ENCODE measurements at regions not wholly inside any gene's neighbourhood (a gene's known extent, or its start where the extent isn't known, plus 50 kb on each side); places are given as distances from the start of the nearest gene placed in this dataset.

DNA sequence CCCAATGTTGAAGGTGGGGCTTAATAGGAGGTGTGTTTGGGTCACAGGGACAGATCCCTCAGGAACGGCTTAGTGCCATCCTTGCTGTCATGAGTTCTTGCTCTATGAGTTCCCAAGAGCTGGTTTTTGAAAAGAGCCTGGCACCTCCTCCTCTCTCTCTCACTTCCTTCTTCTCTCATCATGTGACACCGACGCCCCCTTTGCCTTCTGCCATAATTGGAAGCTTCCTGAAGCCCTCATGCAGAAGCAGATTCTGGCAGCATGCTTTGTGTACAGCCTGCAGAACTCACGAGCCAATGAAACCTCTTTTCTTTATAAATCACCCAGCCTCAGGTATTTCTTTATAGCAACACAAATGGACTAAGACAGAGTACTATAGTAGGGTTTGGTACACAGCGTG lies 100.4 kb upstream of the SH3BP4 start:
- no peak for DNase-seq (ENCODE audit: low spot score)
- TF ChIP-seq, protein P1, sequence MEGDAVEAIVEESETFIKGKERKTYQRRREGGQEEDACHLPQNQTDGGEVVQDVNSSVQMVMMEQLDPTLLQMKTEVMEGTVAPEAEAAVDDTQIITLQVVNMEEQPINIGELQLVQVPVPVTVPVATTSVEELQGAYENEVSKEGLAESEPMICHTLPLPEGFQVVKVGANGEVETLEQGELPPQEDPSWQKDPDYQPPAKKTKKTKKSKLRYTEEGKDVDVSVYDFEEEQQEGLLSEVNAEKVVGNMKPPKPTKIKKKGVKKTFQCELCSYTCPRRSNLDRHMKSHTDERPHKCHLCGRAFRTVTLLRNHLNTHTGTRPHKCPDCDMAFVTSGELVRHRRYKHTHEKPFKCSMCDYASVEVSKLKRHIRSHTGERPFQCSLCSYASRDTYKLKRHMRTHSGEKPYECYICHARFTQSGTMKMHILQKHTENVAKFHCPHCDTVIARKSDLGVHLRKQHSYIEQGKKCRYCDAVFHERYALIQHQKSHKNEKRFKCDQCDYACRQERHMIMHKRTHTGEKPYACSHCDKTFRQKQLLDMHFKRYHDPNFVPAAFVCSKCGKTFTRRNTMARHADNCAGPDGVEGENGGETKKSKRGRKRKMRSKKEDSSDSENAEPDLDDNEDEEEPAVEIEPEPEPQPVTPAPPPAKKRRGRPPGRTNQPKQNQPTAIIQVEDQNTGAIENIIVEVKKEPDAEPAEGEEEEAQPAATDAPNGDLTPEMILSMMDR (IDR thresholded peaks at IDR 0.05): no peak
- H3K4me3 ChIP-seq: no peak overlapping the region
- no peak overlapping the region for H3K27ac ChIP-seq

DNA sequence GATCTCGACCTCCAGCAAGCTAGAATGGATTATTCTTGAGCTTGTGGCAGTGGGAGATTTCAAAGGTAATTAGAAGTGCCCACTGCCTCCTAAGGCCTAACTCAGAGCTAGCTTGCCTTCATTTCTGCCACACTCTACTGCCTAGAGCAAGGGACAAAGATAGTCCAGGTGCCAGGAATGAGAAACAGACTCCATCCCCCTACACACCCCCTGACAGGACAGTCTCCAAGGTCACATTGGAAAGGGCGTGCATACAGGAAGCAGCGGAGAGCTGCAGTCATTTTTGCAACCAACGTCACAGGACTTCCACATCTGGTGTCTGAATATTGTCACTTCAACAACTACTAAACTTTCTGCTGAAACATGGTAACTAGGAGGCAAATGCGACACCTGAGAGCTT lies 101.0 kb upstream of the SH3BP4 start:
- H3K4me3 ChIP-seq: no peak overlapping the region
- H3K27ac ChIP-seq: no peak overlapping the region
- DNase-seq (ENCODE audit: low spot score): no peak
- TF ChIP-seq, protein P1 (IDR thresholded peaks at IDR 0.05): no peak

DNA sequence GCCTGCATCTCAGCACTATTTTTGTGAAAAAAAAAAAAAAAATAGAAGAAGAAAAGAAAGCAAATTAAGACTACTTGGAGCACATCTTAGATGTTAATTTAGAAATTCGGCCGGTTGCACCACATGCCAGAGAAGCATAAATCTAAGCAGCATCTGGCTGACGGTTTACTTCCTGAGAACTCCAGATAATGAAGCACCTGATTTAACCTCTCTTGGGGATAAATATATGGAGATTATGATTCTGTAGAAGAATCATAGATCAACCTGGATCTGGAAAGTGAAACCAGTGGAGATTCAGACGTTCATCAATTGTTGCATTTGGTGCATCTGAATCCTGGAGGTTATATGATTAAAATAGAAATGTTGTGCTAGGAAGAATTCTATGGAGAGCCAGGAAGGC lies 102.1 kb upstream of the SH3BP4 start:
- Histone ChIP-seq H3K27ac (no peak overlapping the region), H3K4me3 (no peak overlapping the region)
- TF ChIP-seq, protein P1 (IDR thresholded peaks at IDR 0.05): no peak
- no peak for DNase-seq (ENCODE audit: low spot score)

DNA sequence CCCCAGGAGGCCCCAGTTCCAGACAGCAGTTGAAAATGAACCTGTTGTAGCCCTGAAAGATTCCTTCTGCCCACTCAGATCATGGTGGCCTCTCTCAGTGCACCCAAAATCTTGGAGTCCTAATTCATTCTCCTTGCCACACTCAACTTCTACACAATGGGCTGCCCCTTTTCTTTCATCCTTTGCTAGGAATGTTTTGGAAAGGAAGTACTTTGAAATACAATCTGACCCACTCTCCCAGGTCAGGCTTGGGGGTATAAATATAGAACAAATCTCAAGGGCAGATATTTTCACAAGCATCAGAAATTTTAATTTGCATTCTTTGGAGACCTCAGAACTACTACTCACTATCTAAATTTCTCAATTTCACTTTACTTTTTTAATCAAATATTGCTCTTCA lies 103.2 kb upstream of the SH3BP4 start:
- H3K27ac ChIP-seq: no peak overlapping the region
- H3K4me3 ChIP-seq: no peak overlapping the region
- no peak for DNase-seq (ENCODE audit: low spot score)
- TF ChIP-seq, protein P1 (IDR thresholded peaks at IDR 0.05): no peak

DNA sequence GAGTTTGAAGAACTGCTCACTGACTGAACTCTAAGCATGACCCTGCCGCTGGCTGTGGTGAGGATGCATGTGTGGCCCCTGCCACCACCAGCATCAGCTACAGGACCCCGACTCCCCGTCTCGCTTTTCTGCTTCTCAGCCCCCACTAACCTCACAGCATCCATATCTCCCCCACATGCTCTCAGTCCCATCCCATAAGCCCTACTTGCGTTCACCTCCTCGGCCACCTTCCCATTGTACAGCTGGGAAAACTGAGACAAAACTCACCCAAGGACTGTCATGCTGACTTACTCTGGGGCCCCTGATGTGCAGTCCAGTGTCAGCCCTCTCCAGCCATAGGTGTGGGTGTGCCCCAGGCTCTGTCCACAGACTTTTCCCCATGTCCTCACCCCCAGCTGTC lies 104.2 kb upstream of the SH3BP4 start:
- H3K27ac ChIP-seq: no peak overlapping the region
- H3K4me3 ChIP-seq: no peak overlapping the region
- TF ChIP-seq, protein P1 (IDR thresholded peaks at IDR 0.05): no peak
- DNase-seq (ENCODE audit: low spot score): no peak

GRCh38 chr2:234847364-234847635 lies 104.5 kb upstream of the SH3BP4 start:
- TF ChIP-seq, protein P1 (IDR thresholded peaks at IDR 0.05): no peak
- H3K4me3 ChIP-seq: no peak overlapping the region
- no peak for DNase-seq (ENCODE audit: low spot score)
- no peak overlapping the region for H3K27ac ChIP-seq

DNA sequence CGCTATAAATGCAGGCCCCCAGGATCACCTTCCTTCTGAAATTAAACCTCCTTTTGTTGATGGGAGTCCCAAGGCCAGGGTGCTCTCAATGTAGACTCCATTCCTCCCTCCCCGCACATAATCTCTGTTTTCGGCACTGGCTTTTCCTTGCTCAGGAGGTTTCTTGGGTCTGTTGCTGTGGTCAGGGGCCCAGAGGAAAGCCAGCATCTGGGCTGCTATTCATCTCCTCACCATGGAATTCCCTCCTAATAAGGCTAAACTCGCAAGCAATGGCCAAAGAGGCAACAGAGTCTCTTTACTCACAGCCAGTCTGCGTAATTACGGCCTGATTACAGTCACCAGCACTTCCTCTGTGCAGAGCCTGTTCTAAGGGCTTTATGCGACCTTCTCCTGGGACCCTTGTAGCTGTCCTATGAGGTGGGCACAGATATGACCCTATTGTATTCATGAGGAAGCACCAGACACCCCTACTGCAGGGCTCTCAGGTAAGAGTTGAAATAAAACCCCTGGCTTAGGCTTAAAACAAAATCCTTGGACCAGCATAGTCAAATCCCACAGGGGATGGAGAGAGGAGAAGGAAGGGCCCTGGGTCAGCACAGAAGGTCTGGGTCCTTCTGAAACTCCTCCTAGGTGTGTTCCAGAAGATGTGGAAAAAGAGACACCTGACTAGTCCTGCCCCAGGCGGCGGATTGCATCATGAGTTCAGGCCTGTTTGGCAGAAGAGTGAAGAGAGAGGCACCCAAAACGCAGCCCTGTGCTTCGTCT lies 105.0 kb upstream of the SH3BP4 start:
- no peak for DNase-seq (ENCODE audit: low spot score)
- TF ChIP-seq, protein P1 (IDR thresholded peaks at IDR 0.05): no peak
- no peak overlapping the region for H3K27ac ChIP-seq

More for the DNA sequence above, 105.0 kb upstream of the SH3BP4 start:
- H3K4me3 ChIP-seq: no peak overlapping the region

Measured in coronary artery (tissue), 2 donors.